ENCODE measurements at regions not wholly inside any gene's neighbourhood (a gene's known extent, or its start where the extent isn't known, plus 50 kb on each side); places are given as distances from the start of the nearest gene placed in this dataset.

DNA sequence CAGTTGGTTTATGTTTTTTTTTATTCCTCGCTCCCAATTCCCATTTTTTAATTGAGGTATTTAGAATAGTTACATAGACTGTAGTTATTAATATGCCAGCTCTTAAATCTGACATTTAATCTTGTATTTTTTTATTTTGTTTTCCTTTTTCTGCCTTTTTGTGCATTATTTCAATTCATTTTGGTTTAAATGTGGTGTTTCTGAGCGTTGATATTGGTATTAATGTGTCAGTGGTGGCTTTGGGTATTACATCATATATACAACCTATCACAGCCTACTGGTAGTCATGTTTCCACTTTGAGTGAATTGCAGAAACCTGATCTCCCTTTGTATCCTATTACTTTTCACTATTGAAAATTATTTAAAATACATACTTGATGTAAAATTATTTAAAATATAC is 1027.3 kb downstream of the KCNT2 start:
- DNase-seq = no peak

DNA sequence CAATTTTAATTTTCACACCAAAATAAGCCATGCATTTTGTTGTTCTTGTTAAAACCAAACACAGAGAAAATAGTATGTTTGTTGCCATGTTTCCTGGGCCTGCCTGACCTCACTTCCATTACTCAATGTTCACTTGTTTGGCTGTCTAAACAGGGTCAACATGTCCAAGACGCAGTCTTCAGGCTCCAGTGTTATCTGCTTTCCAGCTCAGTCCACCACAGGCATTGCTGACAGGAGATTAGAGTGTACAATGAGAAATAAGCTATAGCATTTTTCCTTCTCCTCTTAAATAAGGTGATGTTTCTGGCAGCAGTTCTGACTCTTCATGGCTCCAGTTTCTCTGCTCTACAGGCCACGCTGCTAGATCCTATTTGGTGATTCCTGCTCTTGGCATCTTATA is 1030.5 kb downstream of the KCNT2 start:
- DNase-seq = no peak

DNA sequence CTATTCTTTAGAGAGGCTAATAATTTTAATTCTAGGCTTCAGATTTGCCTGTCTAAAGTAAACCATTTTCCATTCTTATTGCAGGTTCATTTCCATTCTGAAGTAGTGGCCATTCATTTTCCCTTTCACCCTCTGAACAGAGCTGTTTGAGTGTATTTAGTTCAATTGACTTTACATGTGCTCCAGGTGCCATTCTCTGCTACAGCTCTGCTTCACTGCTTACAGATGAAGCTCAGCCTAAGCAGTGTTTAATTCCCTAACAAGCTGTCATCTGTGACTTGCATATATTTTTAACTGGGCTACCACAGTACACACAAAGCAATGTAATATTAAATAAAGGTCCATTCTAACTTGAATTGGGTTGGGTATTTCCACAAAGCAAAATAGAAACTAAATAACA is 1031.6 kb downstream of the KCNT2 start:
- DNase-seq = no peak

DNA sequence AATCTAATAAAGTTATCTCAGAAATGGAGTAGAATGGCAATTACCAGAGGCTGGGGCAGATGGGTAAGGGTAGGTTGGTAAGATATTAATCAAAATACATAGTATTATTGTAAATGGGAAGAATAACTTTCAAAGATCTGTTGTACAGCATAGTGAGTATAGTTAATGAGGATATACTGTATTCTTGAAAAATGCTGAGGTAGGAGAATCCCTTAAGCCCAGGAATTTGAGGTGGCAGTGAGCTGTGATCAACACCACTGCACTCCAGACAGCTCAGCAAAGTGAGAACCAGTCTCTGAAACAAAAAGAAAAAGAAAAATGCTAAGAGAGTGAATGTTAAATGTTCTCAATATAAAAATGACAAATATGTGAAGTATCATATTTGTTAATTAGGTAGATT is 1033.7 kb downstream of the KCNT2 start:
- no peak for DNase-seq

DNA sequence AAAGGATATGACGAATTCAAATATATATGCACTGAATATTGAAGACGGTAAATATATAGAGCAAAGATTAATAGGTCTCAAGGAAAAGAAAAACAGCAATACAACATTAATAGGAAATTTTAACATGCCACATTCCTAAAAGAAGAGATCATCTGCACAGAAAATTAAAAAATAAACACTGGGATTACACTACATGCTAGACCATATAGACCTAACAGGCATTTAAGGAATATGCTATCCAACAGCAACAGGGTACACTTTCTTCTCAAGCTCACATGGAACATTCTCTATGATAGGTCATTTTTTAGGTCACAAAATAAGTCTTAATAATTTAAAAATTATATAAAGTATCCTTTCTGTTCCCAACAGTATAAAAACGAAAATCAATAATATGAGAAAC is 1038.3 kb downstream of the KCNT2 start:
- DNase-seq = no peak

DNA sequence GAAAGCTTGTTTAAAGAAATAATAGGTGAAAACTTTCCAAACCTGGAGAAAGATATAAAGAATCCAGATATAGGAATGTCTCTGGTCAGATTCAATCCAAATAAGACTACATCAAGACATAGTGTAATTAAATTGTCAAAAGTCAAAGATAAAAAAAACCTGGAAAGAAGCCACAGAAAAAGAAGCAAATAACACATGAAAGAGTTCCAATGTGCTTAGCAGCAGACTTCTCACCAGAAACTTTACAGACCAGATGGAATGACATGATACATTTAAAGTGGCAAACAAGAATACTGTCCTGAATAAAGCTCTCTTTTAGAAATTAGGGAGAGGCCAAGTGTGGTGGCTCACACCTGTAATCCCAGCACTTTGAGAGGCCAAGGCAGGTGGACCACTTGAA is 1039.9 kb downstream of the KCNT2 start:
- DNase-seq = no peak

DNA sequence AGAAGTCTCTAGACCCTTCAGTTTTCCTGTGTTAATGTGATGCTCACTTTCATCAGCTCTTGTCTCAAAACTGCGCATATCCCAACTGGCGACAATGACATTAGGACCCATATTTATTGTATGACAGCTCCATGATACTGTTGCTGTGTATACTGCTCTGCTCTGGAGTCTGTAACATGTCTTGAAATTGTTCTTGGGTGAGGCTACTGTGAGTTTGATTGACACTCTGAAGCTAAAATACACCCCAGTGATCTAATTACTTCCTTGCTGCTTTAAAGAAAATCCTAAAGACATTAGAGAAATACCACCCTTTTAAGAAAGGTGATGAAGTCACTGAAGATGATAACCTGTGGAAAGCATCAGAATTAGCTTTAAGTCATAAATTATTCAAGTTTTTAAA is 1046.2 kb downstream of the KCNT2 start:
- DNase-seq = no peak

DNA sequence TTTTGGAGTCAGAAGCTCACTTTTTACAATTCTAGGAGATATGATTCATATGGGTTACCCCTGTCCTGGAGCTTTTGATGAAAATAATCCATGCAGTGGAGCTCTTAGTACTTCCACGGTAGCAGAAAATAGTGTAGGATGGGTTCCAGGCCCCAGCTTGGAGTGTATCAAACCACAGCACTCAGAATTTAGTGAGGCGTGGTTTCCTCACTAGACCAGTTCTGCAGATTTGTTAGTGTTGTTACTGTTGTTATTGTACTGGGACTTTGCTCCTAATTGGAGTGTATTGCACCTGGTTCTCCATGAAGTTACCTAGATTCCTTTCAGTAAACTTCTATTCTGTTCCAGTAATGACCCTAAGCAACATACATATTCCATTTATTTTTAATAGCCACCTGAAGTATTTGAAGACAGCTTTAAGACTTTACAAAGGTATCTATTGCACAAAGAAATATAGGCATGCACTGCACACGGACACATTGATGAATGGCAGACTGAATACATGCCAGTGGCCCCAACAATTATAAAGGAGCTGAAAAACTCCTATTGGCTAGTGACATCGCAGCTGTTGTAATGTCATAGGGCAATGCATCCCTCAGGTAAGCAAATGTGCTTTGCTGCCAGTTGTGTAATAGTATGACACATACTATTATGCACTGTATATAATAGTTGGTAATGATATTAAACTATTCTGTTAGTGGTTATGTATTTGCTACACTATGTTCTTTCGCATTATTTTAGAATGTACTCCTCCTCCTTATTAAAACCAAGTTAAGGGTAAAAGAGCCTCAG is 1058.0 kb downstream of the KCNT2 start:
- no peak for DNase-seq

DNA sequence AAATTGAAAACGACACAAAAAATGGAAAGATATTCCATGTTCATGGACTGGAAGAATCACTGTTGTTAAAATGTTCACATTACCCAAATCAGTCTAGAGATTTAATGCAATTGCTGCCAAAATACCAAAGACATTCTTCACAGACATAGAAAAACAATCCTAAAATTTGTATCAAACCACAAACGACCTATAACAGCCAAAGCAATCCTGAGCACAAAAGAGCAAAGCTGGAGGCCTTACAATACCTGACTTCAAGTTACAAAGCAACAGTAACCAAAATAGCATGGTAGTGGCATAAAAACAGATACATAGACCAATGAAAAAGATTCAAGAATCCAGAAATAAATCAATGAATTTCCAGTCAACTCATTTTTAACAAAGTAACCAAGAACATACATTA is 1077.3 kb downstream of the KCNT2 start:
- no peak for DNase-seq

DNA sequence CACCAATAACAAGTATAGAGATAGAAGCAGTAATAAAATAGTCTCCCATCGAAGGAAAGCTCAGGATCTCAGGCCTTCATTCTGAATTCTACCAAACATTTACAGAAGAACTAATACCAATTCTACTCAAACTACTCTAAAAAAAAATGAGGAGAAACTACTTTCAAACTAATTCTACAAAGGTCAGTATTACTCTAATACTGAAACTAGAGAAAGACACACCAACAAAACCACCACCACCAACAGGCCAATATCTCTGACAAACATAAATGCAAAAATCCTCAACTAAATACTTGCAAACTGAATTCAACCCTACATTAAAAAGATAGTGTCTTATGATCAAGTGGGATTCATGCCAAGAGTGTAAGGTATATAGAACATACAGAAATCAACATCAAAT is 1078.4 kb downstream of the KCNT2 start:
- no peak for DNase-seq

DNA sequence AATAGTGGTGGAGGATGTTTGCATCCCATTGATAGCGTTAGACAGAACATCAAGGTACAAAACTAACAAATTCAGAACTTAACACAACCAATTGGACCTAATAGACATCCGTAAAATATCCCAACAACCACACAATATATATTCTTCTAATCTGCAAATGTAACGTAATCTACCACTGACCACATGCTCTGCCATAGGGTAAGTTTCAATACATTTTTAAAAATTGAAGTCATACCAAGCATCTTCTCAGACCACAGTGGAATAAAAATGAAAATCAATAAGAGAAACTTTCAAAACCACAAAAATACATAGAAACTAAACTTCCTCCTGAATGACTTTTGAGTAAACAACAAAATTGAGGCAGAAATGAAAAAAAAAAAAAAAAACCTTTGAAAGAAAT is 1087.5 kb downstream of the KCNT2 start:
- no peak for DNase-seq

DNA sequence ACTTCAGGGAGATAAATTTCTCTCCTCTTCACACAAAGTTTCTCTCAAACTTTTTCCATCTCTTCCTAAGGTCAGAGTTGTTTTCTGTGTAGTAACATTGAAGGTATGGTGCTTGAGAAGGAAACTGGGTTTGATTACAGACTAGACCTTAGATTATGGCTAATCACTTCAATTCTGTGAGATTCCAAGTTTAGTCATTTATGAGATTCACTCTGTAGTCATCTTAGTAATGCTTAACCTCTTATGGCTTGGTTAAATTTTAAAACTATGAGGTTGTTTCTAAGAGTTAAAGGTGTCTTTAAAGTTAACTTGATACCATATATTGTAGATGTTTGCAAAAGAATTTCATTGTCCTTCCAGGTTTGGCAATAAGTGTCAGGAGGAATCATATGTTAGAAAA is 1092.2 kb downstream of the KCNT2 start:
- DNase-seq = no peak

DNA sequence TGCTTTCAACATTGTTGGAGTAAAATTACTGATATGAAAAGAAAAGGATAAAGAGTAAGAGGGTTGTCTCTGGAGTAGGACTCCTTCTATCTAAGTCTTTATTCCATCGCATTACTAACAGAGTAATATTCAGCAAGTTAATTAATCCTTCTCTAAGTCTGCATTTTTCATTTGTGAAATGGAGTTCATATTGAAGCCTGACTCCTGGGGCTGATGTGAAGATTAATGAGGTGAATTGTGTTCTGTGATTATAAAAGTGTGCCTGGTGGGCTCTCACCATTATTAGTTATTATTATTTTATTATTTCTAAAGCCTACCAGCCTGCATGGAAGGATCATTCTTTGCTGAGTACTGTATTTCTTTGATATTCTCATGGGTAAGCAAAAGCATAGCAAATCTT is 1096.7 kb downstream of the KCNT2 start:
- DNase-seq = no peak

DNA sequence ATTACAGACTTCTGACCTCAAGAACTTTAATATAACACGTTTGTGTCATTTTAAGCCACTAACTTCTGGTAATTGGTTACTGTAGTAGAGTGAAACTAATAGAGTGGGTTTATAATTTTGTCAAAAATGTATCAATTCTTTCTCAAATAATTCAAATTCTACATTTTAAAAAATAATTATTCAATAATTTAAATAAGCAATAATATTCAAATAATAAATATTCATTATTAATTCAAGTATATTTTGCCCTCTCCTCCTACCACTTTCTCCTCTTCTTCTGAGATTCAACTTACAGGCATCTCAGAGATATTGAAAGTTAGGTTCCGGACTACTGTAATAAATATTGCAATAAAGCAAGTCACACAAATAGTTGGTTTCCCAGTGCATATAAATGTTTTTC is 1107.1 kb downstream of the KCNT2 start:
- DNase-seq = no peak

DNA sequence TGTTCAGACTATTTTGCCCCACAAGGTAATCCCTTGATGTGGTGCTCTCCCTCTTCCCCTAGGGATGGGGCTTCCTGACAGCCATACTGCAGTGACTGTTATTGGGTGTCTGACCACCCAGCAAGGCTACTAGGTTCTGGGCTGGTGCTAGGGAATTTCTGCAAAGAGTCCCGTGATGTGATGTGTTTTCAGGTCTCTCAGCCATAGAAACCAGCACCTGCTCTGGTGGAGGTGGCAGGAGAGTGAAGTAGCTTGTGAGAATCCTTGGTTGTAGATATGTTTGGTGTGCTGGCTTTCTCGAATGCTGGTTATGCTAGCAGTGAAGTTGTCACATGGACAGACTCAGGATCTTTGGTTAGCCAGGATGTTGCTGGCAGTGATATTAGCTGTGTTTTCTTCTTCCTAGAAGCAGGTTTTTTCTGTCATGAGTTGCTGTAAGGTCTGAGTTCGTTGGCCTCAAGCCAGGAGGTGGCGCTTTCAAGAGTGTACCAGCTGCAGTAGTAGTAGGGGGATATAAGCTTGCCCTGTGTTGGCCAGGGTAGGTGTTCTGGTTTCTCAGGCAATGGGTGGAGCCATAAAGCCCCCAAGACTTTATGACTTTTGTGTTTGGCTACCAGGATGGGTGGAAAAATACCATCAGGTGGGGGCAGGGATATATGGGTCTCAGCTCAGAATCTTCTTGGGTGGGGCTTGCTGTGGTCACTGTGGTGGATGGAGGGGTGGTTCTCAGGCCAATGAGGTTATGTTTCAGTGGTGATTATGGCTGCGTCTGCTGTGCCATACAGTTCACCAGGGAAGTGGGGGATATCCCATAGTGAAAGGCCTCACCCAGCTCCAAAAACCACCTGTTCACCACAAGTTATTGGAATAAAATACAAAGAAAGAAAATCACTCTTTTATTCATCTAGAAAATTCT is 1112.3 kb downstream of the KCNT2 start:
- DNase-seq = no peak

DNA sequence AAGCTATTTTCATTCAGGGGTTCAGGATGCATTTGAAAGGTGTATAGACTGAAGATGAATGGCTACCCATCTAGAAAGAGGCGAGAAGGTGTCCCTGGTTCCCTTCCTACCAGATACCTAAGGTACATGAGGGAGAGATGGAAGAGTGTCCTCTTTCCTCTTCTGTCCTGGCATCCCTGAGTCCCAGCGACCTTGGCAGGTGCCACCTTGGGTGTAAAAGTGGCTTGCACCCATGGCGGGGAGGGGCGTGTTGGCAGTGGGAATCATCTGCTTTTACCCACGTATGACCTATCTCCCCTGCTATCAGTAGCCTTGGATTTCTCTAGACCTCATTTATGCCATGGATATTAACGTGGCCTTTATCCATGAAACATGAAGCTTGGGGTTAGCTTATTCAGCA is 1126.1 kb downstream of the KCNT2 start:
- DNase-seq = no peak

DNA sequence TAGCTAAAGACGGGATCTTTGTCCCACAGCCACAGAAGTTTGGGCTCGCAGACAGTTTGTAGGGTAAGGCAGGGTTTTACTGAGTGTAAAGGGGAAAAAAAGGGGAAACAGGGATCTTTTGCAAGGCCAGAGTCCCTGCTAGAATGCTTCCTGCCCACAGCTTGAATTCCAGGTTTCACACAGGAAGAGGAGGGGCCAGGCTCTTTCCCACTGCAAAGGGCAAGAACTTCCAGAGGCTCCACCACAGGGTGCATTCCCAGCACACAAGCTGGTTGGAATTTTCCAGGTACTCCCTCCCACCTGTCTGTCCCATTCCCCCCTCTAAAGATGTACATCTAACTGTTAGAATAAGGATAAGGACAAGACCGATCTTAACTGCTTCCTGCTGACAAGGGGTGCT is 1126.9 kb downstream of the KCNT2 start:
- DNase-seq = no peak

DNA sequence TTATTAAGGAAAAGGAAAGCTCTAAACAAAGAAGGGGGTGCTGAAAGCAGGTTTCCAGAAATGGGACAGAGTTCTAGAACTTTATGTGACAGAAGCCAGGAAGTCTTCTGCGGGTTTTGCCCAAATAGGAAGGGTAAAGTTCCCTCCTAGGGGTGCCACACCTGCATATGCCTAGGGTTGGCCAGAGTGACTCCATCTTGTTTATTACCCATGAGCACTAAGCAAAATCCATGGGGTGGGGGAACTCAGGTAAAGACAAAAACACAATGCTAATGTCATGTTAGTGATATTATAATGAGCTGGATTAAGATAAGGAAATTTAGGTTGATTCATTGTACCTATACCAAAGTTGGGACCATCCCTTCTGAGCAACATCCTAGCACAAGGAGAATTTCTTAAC is 1132.7 kb downstream of the KCNT2 start:
- DNase-seq = no peak

DNA sequence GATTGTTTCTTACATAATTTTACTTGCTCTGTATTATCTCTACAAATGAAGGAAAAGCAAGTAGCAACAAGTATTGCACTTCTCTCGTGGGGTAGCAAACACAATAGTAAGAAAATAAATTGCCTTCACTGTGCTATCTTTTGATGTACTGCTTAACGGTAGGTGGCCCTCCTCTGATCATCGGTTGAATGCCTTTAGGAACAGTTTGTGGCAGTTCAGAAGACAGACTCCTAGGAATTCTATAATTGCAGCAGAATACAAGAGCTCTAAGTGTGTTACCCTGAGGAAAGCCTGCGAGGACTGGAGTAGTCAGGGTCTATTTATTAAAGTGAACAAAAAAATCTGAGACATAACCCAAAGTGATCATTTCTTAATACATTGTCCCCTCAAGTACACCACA is 1135.9 kb downstream of the KCNT2 start:
- no peak for DNase-seq

DNA sequence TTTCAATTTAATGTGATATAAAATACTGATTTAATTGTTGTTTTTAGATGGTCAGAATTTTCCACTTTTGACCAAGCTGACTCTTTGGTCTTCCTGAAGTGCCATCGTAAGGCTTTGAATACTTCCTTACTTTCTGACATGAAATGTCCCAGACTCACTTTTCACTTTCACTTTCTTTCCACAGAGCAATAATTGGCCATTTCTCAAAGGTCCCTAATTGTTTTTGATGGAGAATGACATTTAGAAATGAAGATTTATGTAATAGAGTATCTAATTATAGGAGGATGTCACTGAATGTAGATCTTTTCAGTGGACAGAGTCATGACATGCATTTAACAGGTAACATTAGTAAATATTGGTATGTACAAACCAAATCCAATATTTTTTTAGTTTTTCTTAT is 1141.6 kb downstream of the KCNT2 start:
- DNase-seq = no peak

DNA sequence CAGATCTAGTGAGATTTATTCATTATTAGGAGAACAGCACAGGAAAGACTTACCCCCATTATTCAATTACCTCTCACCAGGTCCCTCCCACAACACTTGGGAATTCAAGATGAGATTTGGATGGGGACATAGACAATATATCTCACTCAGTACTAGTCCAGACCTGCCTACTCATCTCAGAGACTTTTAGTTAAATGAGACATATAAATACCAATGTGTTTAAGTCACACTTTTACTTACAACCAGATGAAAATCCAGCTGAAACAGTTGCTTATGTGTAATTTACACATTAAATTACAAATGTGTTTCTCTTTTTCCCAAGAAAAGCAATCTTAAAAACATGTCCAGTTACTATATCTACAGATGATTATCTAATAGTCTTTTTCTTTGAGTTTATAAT is 1145.6 kb downstream of the KCNT2 start:
- DNase-seq = no peak

DNA sequence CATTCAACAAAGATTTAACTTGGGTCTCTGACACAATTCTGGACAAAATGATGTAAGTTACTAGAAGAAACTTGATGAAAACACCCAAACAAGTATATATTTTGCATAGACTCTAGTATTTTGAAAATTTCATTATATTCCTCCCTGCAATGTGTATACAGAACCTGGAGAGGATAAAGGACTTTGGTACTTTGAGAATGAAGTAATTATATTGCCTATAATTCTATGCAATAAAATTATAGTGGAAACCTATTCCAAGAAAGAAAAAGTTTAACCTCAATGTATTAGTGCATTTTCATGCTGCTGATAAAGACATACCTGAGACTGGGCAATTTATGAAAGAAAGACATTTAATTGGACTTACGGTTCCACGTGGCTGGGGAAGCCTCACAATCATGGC is 1146.1 kb downstream of the KCNT2 start:
- DNase-seq = no peak

DNA sequence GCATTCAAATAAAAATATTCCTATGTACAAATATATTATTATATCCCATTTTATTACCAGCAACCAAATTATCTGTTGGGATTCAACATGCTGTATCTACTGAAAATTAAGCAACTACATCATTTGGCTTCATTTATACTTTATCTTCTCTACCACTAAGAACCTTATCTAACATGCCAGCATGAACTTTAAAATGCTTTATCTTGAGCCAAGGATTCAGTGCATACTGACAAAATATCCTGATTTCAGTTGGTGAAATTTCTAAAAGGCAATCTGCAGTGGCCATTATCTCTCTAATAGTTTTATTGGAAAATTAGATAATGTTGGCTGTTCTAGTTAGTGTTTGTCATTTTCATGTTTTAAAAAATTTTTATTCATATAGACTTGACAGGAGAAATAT is 1149.9 kb downstream of the KCNT2 start:
- DNase-seq = no peak
